ENCODE measurements at regions not wholly inside any gene's neighbourhood (a gene's known extent, or its start where the extent isn't known, plus 50 kb on each side); places are given as distances from the start of the nearest gene placed in this dataset.

GRCh38 chr13:72259528-72259927 is 392.5 kb upstream of the DACH1 start:
- Histone ChIP-seq H3K27ac (no peak overlapping the region), H3K36me3 (no peaks in the 10 kb centered on the region), H3K27me3 (no peaks in the 10 kb centered on the region), H3K9ac (ENCODE audit: low read depth in 2 of 2, low read length in 2 of 2) (no peak overlapping the region), H3K4me1 (no peaks in the 10 kb centered on the region), H3K4me3 (no peak overlapping the region), H3K9me3 (no peaks in the 10 kb centered on the region)
- DNase-seq = no peak
- intact Hi-C loops (cut with DNase I) = no loop called here
- no peak for TF ChIP-seq CTCF (IDR thresholded peaks at IDR 0.05)

GRCh38 chr13:72258340-72258981 is 391.5 kb upstream of the DACH1 start:
- no peak overlapping the region for H3K4me3 ChIP-seq
- intact Hi-C loops (cut with DNase I) = no loop called here
- H3K36me3 ChIP-seq = no peaks in the 10 kb centered on the region
- no peak for TF ChIP-seq CTCF (IDR thresholded peaks at IDR 0.05)
- H3K27me3 ChIP-seq = no peaks in the 10 kb centered on the region
- no peak for DNase-seq
- H3K9me3 ChIP-seq = no peaks in the 10 kb centered on the region
- H3K9ac ChIP-seq (ENCODE audit: low read depth in 2 of 2, low read length in 2 of 2) = no peak overlapping the region
- H3K4me1 ChIP-seq = no peaks in the 10 kb centered on the region
- H3K27ac ChIP-seq = no peak overlapping the region

GRCh38 chr13:72255908-72256307 is 388.9 kb upstream of the DACH1 start:
- Histone ChIP-seq H3K36me3 (no peaks in the 10 kb centered on the region), H3K4me1 (no peaks in the 10 kb centered on the region), H3K27ac (no peak overlapping the region), H3K9me3 (no peaks in the 10 kb centered on the region), H3K27me3 (no peaks in the 10 kb centered on the region), H3K9ac (ENCODE audit: low read depth in 2 of 2, low read length in 2 of 2) (no peak overlapping the region), H3K4me3 (no peak overlapping the region)
- DNase-seq = peak; percentile 30
- intact Hi-C loops (cut with DNase I) = no loop called here
- peak; percentile 58 for TF ChIP-seq CTCF (IDR thresholded peaks at IDR 0.05)

- Histone ChIP-seq H3K4me3 (no peak overlapping the region), H3K9me3 (no peaks in the 10 kb centered on the region), H3K4me1 (no peaks in the 10 kb centered on the region), H3K9ac (ENCODE audit: low read depth in 2 of 2, low read length in 2 of 2) (no peak overlapping the region), H3K27ac (no peak overlapping the region), H3K36me3 (no peaks in the 10 kb centered on the region), H3K27me3 (no peaks in the 10 kb centered on the region)
- intact Hi-C loops (cut with DNase I) = no loop called here
- no peak for TF ChIP-seq CTCF (IDR thresholded peaks at IDR 0.05)
- no peak for DNase-seq
Measured at GRCh38 chr13:72253754-72254153, 386.8 kb upstream of the DACH1 start.

GRCh38 chr13:72246396-72246795 is 379.4 kb upstream of the DACH1 start:
- H3K36me3 ChIP-seq = no peaks in the 10 kb centered on the region
- no peak overlapping the region for H3K27ac ChIP-seq
- DNase-seq = no peak
- H3K9ac ChIP-seq (ENCODE audit: low read depth in 2 of 2, low read length in 2 of 2) = no peak overlapping the region
- no peaks in the 10 kb centered on the region for H3K27me3 ChIP-seq
- no peak overlapping the region for H3K4me3 ChIP-seq
- H3K4me1 ChIP-seq = no peaks in the 10 kb centered on the region
- no peaks in the 10 kb centered on the region for H3K9me3 ChIP-seq
- no peak for TF ChIP-seq CTCF (IDR thresholded peaks at IDR 0.05)
- intact Hi-C loops (cut with DNase I) = no loop called here

Data from colonic mucosa (tissue), 4 donors.